DND-41 (cell line): ENCODE measurements at regions not wholly inside any gene's neighbourhood (a gene's known extent, or its start where the extent isn't known, plus 50 kb on each side); places are given as distances from the start of the nearest gene placed in this dataset.
"Not testable (repeated sequence)": the region's sequence is repeated elsewhere in the genome, so short reads cannot be mapped to it uniquely, and the experiment has no call there.

Experiments
- ATAC-seq: fragments of 200-7000 bp; cut with Tn5 transposase; 3 replicates; pipeline ENCODE4 v1.9.1; 2021; ENCODE audit warnings: low read depth; ENCODE audit not compliant: insufficient read depth
- DNase-seq: peaks from one replicate; pipeline ENCODE4 v3.0.0-alpha.2; 2020
- H2AFZ ChIP-seq: 2 replicates; pipeline ENCODE4 v1.6.0; 2012; ENCODE audit warnings: low read depth, low read length
- H3K27ac ChIP-seq: 2 replicates; pipeline ENCODE4 v1.5.1; 2012; ENCODE audit warnings: low read length, inconsistent platforms
- H3K27me3 ChIP-seq: fragments of 200-600 bp; sonication (generic); 2 replicates; pipeline ENCODE4 v1.6.0; 2012; ENCODE audit warnings: low read length, mild to moderate bottlenecking, inconsistent platforms; ENCODE audit not compliant: insufficient read depth, poor library complexity
- H3K36me3 ChIP-seq: 2 replicates; pipeline ENCODE4 v1.5.1; 2012; ENCODE audit warnings: low read length, inconsistent platforms; ENCODE audit not compliant: insufficient read depth
- H3K4me1 ChIP-seq: 2 replicates; pipeline ENCODE4 v1.5.1; 2012; ENCODE audit warnings: mild to moderate bottlenecking, low read length; ENCODE audit not compliant: insufficient read depth
- H3K4me2 ChIP-seq: 2 replicates; pipeline ENCODE4 v1.6.0; 2012; ENCODE audit warnings: mild to moderate bottlenecking, moderate library complexity, low read length, inconsistent platforms; ENCODE audit not compliant: insufficient read depth
- H3K4me3 ChIP-seq, 2 experiments: fragments of 200-600 bp in 1 of 2; shearing (Covaris generic) in 1 of 2; 2 replicates each; pipeline ENCODE4 v1.5.1; 2012 to 2016; ENCODE audit warnings: inconsistent platforms in 2 of 2, low read length in 2 of 2, mild to moderate bottlenecking in 2 of 2, low read depth in 1 of 2, moderate library complexity in 1 of 2
- H3K79me2 ChIP-seq: 2 replicates; pipeline ENCODE4 v1.6.0; 2012; ENCODE audit warnings: low read length, inconsistent platforms; ENCODE audit not compliant: insufficient read depth
- H3K9ac ChIP-seq: 2 replicates; pipeline ENCODE4 v1.6.0; 2012; ENCODE audit warnings: low read depth, mild to moderate bottlenecking, inconsistent platforms, low read length, moderate library complexity
- H3K9me3 ChIP-seq: 2 replicates; pipeline ENCODE4 v1.5.1; 2012; ENCODE audit warnings: low read length, moderate library complexity, mild to moderate bottlenecking, inconsistent platforms; ENCODE audit not compliant: insufficient read depth, severe bottlenecking
- H4K20me1 ChIP-seq: 2 replicates; pipeline ENCODE4 v1.6.0; 2012; ENCODE audit warnings: low read length; ENCODE audit not compliant: insufficient read depth
- CTCF ChIP-seq: IDR thresholded peaks from 2 replicates; pipeline ENCODE4 v1.5.1; 2012; ENCODE audit warnings: borderline replicate concordance, low read length, moderate library complexity, mild to moderate bottlenecking; ENCODE audit not compliant: poor library complexity, severe bottlenecking; ENCODE audit errors: extremely low read depth
- EZH2 ChIP-seq: IDR thresholded peaks from 3 replicates; pipeline ENCODE4 v1.6.1; 2012; ENCODE audit warnings: borderline replicate concordance, low read depth, mild to moderate bottlenecking, moderate library complexity, low read length, inconsistent platforms; ENCODE audit not compliant: severe bottlenecking

GRCh38 chr3:73827725-73828211, 203.0 kb upstream of the PDZRN3 start:
- H3K4me3 ChIP-seq, result no peak overlapping the region
- no peaks in the 10 kb centered on the region for H3K4me1 ChIP-seq
- H2AFZ ChIP-seq, result no peak overlapping the region
- no peak overlapping the region for H3K4me2 ChIP-seq
- no peaks in the 10 kb centered on the region for H3K79me2 ChIP-seq
- no peaks in the 10 kb centered on the region for H3K9me3 ChIP-seq
- ATAC-seq (no peak), DNase-seq (no peak)
- TF ChIP-seq EZH2 (no peak), CTCF (no peak)
- H3K36me3 ChIP-seq, result no peaks in the 10 kb centered on the region
- no peak overlapping the region for H3K27ac ChIP-seq
- H3K27me3 ChIP-seq, result no peaks in the 10 kb centered on the region
- no peaks in the 10 kb centered on the region for H4K20me1 ChIP-seq
- H3K9ac ChIP-seq, result no peak overlapping the region

- no peak overlapping the region for H3K4me2 ChIP-seq
- H3K4me1 ChIP-seq, result no peaks in the 10 kb centered on the region
- H3K27me3 ChIP-seq, result no peaks in the 10 kb centered on the region
- H4K20me1 ChIP-seq, result no peaks in the 10 kb centered on the region
- H3K9ac ChIP-seq, result no peak overlapping the region
- H3K79me2 ChIP-seq, result no peaks in the 10 kb centered on the region
- no peaks in the 10 kb centered on the region for H3K36me3 ChIP-seq
- H3K4me3 ChIP-seq, result no peak overlapping the region
- H3K27ac ChIP-seq, result no peak overlapping the region
- no peak overlapping the region for H2AFZ ChIP-seq
- no peaks in the 10 kb centered on the region for H3K9me3 ChIP-seq
- TF ChIP-seq EZH2, result no peak
- DNase-seq, result no peak
- ATAC-seq, result no peak
These were observed 202.5 kb upstream of the PDZRN3 start for GRCh38 chr3:73827204-73827603.

- not testable (repeated sequence) for H3K4me1 ChIP-seq, H3K9ac ChIP-seq, ATAC-seq, H3K4me2 ChIP-seq, H3K27ac ChIP-seq, H4K20me1 ChIP-seq, H3K27me3 ChIP-seq, H3K4me3 ChIP-seq, H3K79me2 ChIP-seq, H3K9me3 ChIP-seq, H3K36me3 ChIP-seq, H2AFZ ChIP-seq, DNase-seq
These were observed 196.2 kb upstream of the PDZRN3 start for GRCh38 chr3:73820896-73821295.

- Histone ChIP-seq H3K9ac (no peak overlapping the region), H3K4me1 (no peaks in the 10 kb centered on the region), H3K27ac (no peak overlapping the region), H3K27me3 (no peaks in the 10 kb centered on the region), H3K36me3 (no peaks in the 10 kb centered on the region), H3K79me2 (no peaks in the 10 kb centered on the region), H3K4me2 (no peak overlapping the region), H3K4me3 (no peak overlapping the region), H4K20me1 (no peaks in the 10 kb centered on the region), H2AFZ (no peak overlapping the region), H3K9me3 (no peaks in the 10 kb centered on the region)
- no peak for TF ChIP-seq CTCF
- TF ChIP-seq EZH2, result no peak
- DNase-seq (no peak), ATAC-seq (no peak)
These were observed 195.7 kb upstream of the PDZRN3 start for GRCh38 chr3:73820431-73820830.
